HL-60 (cell line): ENCODE measurements at regions not wholly inside any gene's neighbourhood (a gene's known extent, or its start where the extent isn't known, plus 50 kb on each side); places are given as distances from the start of the nearest gene placed in this dataset.

Experiments used
- DNase-seq, 2 experiments: peaks; one replicate each; pipeline ENCODE4 v3.0.0-alpha.2; 2010 to 2020; ENCODE audit warnings: low read depth in 1 of 2, low spot score in 1 of 2
- H3K27ac ChIP-seq: fragments of 250-450 bp; sonication (Bioruptor Pico); replicated peaks from 2 replicates; pipeline ENCODE4 v1.5.1; 2020; ENCODE audit warnings: mild to moderate bottlenecking, moderate library complexity
- H3K27me3 ChIP-seq: fragments of 250-450 bp; sonication (Bioruptor Pico); 2 replicates; pipeline ENCODE4 v1.5.1; 2021; ENCODE audit warnings: mild to moderate bottlenecking, moderate library complexity; ENCODE audit not compliant: insufficient read depth, poor library complexity, severe bottlenecking
- H3K4me3 ChIP-seq: replicated peaks from 2 replicates; pipeline ENCODE4 v1.5.1; 2011; ENCODE audit warnings: mild to moderate bottlenecking, control low read depth, low read length; ENCODE audit not compliant: insufficient read depth
- CTCF ChIP-seq: IDR thresholded peaks from one replicate; pipeline ENCODE4 v1.5.1; 2011; ENCODE audit warnings: low read length, control low read depth, inconsistent platforms; ENCODE audit not compliant: insufficient read depth
- GABPA ChIP-seq: IDR thresholded peaks from 2 replicates; pipeline ENCODE4 v1.6.1; 2012; ENCODE audit warnings: low read depth
- POLR2AphosphoS5 ChIP-seq: IDR thresholded peaks from 2 replicates; pipeline ENCODE4 v1.6.1; 2012; ENCODE audit warnings: low read depth
- REST ChIP-seq: IDR thresholded peaks from 2 replicates; pipeline ENCODE4 v1.6.1; 2012; ENCODE audit warnings: low read depth; ENCODE audit not compliant: insufficient replicate concordance
- SPI1 ChIP-seq: IDR thresholded peaks from 2 replicates; pipeline ENCODE4 v1.6.1; 2012; ENCODE audit warnings: low read depth, mild to moderate bottlenecking, borderline replicate concordance

- H3K27ac ChIP-seq = no peak overlapping the region
- no peak overlapping the region for H3K4me3 ChIP-seq
- H3K27me3 ChIP-seq = no peaks in the 10 kb centered on the region
- TF ChIP-seq REST (no peak), GABPA (no peak), SPI1 (no peak), CTCF (no peak), POLR2AphosphoS5 (no peak)
- no peak for DNase-seq
Measured at GRCh38 chr17:31743797-31744196, 115.2 kb downstream of the COPRS start.

GRCh38 chr17:31741371-31741770, 117.7 kb downstream of the COPRS start:
- no peak for TF ChIP-seq CTCF
- no peak for TF ChIP-seq GABPA
- TF ChIP-seq POLR2AphosphoS5 = no peak
- no peak for TF ChIP-seq SPI1
- TF ChIP-seq REST = no peak

GRCh38 chr17:31740611-31741082, 118.4 kb downstream of the COPRS start:
- TF ChIP-seq POLR2AphosphoS5 = no peak
- no peak for TF ChIP-seq GABPA
- no peak for TF ChIP-seq CTCF
- no peak for TF ChIP-seq REST
- TF ChIP-seq SPI1 = no peak
- no peak for DNase-seq
- H3K27ac ChIP-seq = no peak overlapping the region
- H3K4me3 ChIP-seq = no peak overlapping the region
- no peaks in the 10 kb centered on the region for H3K27me3 ChIP-seq

More at GRCh38 chr17:31741371-31741770, 117.7 kb downstream of the COPRS start:
- Histone ChIP-seq H3K4me3 (no peak overlapping the region), H3K27me3 (no peaks in the 10 kb centered on the region), H3K27ac (no peak overlapping the region)
- DNase-seq = no peak
